ENCODE measurements at regions not wholly inside any gene's neighbourhood (a gene's known extent, or its start where the extent isn't known, plus 50 kb on each side); places are given as distances from the start of the nearest gene placed in this dataset.

GRCh38 chr13:99031832-99032231 lies 54.0 kb upstream of the DOCK9 start:
- H3K14ac ChIP-seq (replicated peaks; ENCODE audit: low read depth, low read length): no peak overlapping the region
- no peak overlapping the region for H2BK120ac ChIP-seq (ENCODE audit: low read depth, low read length)
- ChIA-PET CTCF (no interaction called here), POLR2A (ENCODE audit: unreplicated experiment) (no interaction called here)
- no peak overlapping the region for H2BK20ac ChIP-seq (ENCODE audit: low read depth, low read length)
- no peak overlapping the region for H2AK9ac ChIP-seq (replicated peaks; ENCODE audit: low read depth, low read length, poor library complexity)
- peaks cover 0 to 7% of the 10 kb centered on the region in 2 experiments; a peak in 2 of 4 replicates for H3K79me1 ChIP-seq (ENCODE audit: low read depth in 1 of 2, low read length in 2 of 2)
- H4K5ac ChIP-seq (ENCODE audit: low read depth, low read length): no peak overlapping the region
- H3K4ac ChIP-seq (ENCODE audit: low read depth, low read length): no peak overlapping the region
- H3K4me1 ChIP-seq (ENCODE audit: control insufficient read depth, insufficient read depth, low read length): no peaks in the 10 kb centered on the region
- H3K27ac ChIP-seq (ENCODE audit: insufficient read depth, low read length): no peak overlapping the region
- no peaks in the 10 kb centered on the region for H3K9me1 ChIP-seq (ENCODE audit: insufficient read depth, low read length)
- H3K27me3 ChIP-seq (ENCODE audit: control insufficient read depth, insufficient read depth, low read length): no peaks in the 10 kb centered on the region; the same call in 1 of the 2 replicates
- no peak for TF ChIP-seq POLR2A (IDR thresholded peaks at IDR 0.05; ENCODE audit: low read depth, low read length)
- no peak for TF ChIP-seq CHD1 (IDR thresholded peaks at IDR 0.05; ENCODE audit: low read depth, low read length)
- no peak for TF ChIP-seq RFX5 (IDR thresholded peaks at IDR 0.05; ENCODE audit: low read depth, low read length)
- no peak for TF ChIP-seq CEBPB (IDR thresholded peaks at IDR 0.05; ENCODE audit: low read depth, low read length)
- TF ChIP-seq BHLHE40 (IDR thresholded peaks at IDR 0.05; ENCODE audit: low read depth, low read length): no peak
- no peak for TF ChIP-seq USF2 (IDR thresholded peaks at IDR 0.05; ENCODE audit: low read depth, low read length)
- TF ChIP-seq ELK1 (IDR thresholded peaks at IDR 0.05; ENCODE audit: borderline replicate concordance, low read depth, low read length): no peak
- no peak for TF ChIP-seq RCOR1 (IDR thresholded peaks at IDR 0.05; ENCODE audit: insufficient replicate concordance, low read length)
- TF ChIP-seq MAZ (IDR thresholded peaks at IDR 0.05; ENCODE audit: borderline replicate concordance, low read depth, low read length): no peak
- no peak for TF ChIP-seq FOS (IDR thresholded peaks at IDR 0.05; ENCODE audit: low read depth, low read length)
- TF ChIP-seq CTCF (conservative IDR thresholded peaks at IDR 0.05; ENCODE audit: low read depth, low read length): no peak
- no peak for TF ChIP-seq MAFK (IDR thresholded peaks at IDR 0.05; ENCODE audit: low read depth, low read length)
- TF ChIP-seq SMC3 (IDR thresholded peaks at IDR 0.05; ENCODE audit: low read depth, low read length): no peak
- no peak for TF ChIP-seq RAD21 (IDR thresholded peaks at IDR 0.05; ENCODE audit: low read length)
- no peak for TF ChIP-seq NFE2L2 (IDR thresholded peaks at IDR 0.05; ENCODE audit: low read depth, low read length)
- TF ChIP-seq MXI1 (IDR thresholded peaks at IDR 0.05; ENCODE audit: borderline replicate concordance, low read depth, low read length): no peak
- intact Hi-C loops (cut with micrococcal nuclease): no loop called here
- no peak overlapping the region for H4K91ac ChIP-seq (ENCODE audit: insufficient read depth, low read depth, low read length)
- no peak overlapping the region for H2AK5ac ChIP-seq (ENCODE audit: low read depth, low read length)
- H3K23ac ChIP-seq (ENCODE audit: low read depth, low read length): no peak overlapping the region
- no TSS peak for BruUV-seq (replicated peaks)
- no peak for ATAC-seq (ENCODE audit: low read depth)
- H2BK5ac ChIP-seq (ENCODE audit: low read depth, low read length, poor library complexity, severe bottlenecking): no peak overlapping the region
- in situ Hi-C loops (cut with MboI; ENCODE audit: low sequenced_read_pairs): loop anchor here (25.0 kb wide), 1 partner anchor 595 kb away; no protein-coding TSS in a partner anchor
- no peaks in the 10 kb centered on the region; the same call in 1 of the 2 replicates for H4K20me1 ChIP-seq (ENCODE audit: insufficient read depth, low read length)
- H3K9me3 ChIP-seq (ENCODE audit: control insufficient read depth, insufficient read depth, low read length): peaks cover 3% of the 10 kb centered on the region
- no peak overlapping the region for H3K9ac ChIP-seq (ENCODE audit: low read depth, low read length)
- WGBS, 2 experiments (ENCODE audit: extremely low coverage in 2 of 2, insufficient read length in 1 of 2): 100% methylated on average over 2 of the region's 2 CpGs; no CpG with 5 or more reads in 1 of the 2 experiments
- no peak overlapping the region for H3K56ac ChIP-seq (ENCODE audit: extremely low read depth, insufficient read depth, low read length)
- no peak overlapping the region for H2AFZ ChIP-seq (replicated peaks; ENCODE audit: low read length, poor library complexity)
- dilution Hi-C loops (cut with HindIII; ENCODE audit: low sequenced_read_pairs, unreplicated experiment): no loop called here
- DNase-seq: no peak
- H3K4me2 ChIP-seq (ENCODE audit: low read depth, low read length): no peak overlapping the region
- no peak overlapping the region for H3K4me3 ChIP-seq (ENCODE audit: insufficient read depth, low read depth, low read length)
- no peak overlapping the region for H3K18ac ChIP-seq (ENCODE audit: low read depth, low read length)
- no peaks in the 10 kb centered on the region for H3K36me3 ChIP-seq (ENCODE audit: control insufficient read depth, insufficient read depth, low read length)
- H2BK15ac ChIP-seq (ENCODE audit: low read depth, low read length): no peak overlapping the region
- no peak overlapping the region for H4K8ac ChIP-seq (ENCODE audit: low read depth in 2 of 2, low read length in 2 of 2)
